ENCODE measurements at regions not wholly inside any gene's neighbourhood (a gene's known extent, or its start where the extent isn't known, plus 50 kb on each side); places are given as distances from the start of the nearest gene placed in this dataset.

GRCh38 chr14:38877744-38878388, 225.2 kb downstream of the SEC23A start:
- Mint-ChIP-seq H3K36me3 (ENCODE audit: insufficient read depth, unreplicated experiment) (no peaks in the 10 kb centered on the region), H3K27ac (ENCODE audit: low read depth, unreplicated experiment) (no peak overlapping the region), H3K27me3 (ENCODE audit: insufficient read depth, unreplicated experiment) (no peaks in the 10 kb centered on the region), H3K4me3 (ENCODE audit: unreplicated experiment) (no peak overlapping the region), H3K4me1 (ENCODE audit: insufficient read depth, unreplicated experiment) (no peaks in the 10 kb centered on the region), H3K9me3 (ENCODE audit: unreplicated experiment) (no peaks in the 10 kb centered on the region)
- ChIA-PET POLR2A (no interaction called here), CTCF (interaction anchor here (7.5 kb wide), 1 partner anchor 11 kb away, joined by 38 read pairs; no protein-coding TSS in a partner anchor)
- TF ChIP-seq, protein P1, sequence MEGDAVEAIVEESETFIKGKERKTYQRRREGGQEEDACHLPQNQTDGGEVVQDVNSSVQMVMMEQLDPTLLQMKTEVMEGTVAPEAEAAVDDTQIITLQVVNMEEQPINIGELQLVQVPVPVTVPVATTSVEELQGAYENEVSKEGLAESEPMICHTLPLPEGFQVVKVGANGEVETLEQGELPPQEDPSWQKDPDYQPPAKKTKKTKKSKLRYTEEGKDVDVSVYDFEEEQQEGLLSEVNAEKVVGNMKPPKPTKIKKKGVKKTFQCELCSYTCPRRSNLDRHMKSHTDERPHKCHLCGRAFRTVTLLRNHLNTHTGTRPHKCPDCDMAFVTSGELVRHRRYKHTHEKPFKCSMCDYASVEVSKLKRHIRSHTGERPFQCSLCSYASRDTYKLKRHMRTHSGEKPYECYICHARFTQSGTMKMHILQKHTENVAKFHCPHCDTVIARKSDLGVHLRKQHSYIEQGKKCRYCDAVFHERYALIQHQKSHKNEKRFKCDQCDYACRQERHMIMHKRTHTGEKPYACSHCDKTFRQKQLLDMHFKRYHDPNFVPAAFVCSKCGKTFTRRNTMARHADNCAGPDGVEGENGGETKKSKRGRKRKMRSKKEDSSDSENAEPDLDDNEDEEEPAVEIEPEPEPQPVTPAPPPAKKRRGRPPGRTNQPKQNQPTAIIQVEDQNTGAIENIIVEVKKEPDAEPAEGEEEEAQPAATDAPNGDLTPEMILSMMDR (IDR thresholded peaks at IDR 0.05; ENCODE audit: unreplicated experiment): no peak
- BruUV-seq (replicated peaks): no TSS peak
- intact Hi-C loops (cut with micrococcal nuclease): no loop called here
- no peak for DNase-seq (ENCODE audit: unreplicated experiment)

- Mint-ChIP-seq H3K27me3 (ENCODE audit: insufficient read depth, unreplicated experiment) (no peaks in the 10 kb centered on the region), H3K9me3 (ENCODE audit: unreplicated experiment) (no peaks in the 10 kb centered on the region), H3K36me3 (ENCODE audit: insufficient read depth, unreplicated experiment) (no peaks in the 10 kb centered on the region), H3K4me3 (ENCODE audit: unreplicated experiment) (no peak overlapping the region), H3K4me1 (ENCODE audit: insufficient read depth, unreplicated experiment) (no peaks in the 10 kb centered on the region), H3K27ac (ENCODE audit: low read depth, unreplicated experiment) (no peak overlapping the region)
- TF ChIP-seq, protein P1 (IDR thresholded peaks at IDR 0.05; ENCODE audit: unreplicated experiment): no peak
- POLR2A ChIA-PET: no interaction called here
- DNase-seq (ENCODE audit: unreplicated experiment): no peak
- CTCF ChIA-PET: interaction anchor here (0.6 to 1.2 kb wide), 2 partner anchors 9 to 432 kb away, joined by 3 to 5 read pairs; no protein-coding TSS in a partner anchor
- intact Hi-C loops (cut with micrococcal nuclease): no loop called here
- BruUV-seq (replicated peaks): no TSS peak
Measured at GRCh38 chr14:38874721-38875120, 228.3 kb downstream of the SEC23A start.

DNA sequence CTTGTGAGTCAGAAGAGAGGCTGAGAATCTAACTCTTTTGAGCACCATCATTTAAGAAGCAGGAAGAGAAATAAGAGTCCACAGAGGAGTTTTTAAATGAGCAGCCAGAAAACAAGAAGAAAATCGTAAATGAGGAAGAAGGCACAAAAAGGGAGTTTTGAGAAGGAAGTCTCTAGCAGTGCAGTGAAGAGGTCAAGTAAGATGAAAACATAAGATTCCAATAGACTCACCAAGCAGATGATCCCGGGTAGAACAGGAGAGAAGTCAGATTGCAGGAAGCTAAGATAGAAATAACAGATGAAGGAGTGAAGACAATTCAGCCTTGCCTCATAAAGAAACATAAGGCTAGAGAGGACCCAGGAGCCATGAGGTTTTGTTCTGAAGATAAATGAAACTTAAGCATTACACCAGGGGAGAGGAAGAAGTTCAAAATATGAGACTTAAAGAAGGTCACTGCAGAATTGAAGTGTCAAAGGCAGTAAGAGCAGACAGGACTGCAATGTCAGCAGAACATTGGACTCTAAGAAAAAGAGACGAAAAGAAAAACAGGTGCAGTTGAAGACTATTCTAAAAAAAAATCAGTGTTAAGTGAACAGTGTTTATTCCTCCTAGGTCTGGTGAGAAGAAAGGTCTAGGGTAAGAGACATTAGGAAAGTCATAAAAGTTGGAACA, 229.0 kb downstream of the SEC23A start:
- TF ChIP-seq, protein P1 (IDR thresholded peaks at IDR 0.05; ENCODE audit: unreplicated experiment): no peak
- Mint-ChIP-seq H3K27me3 (ENCODE audit: insufficient read depth, unreplicated experiment) (no peaks in the 10 kb centered on the region), H3K27ac (ENCODE audit: low read depth, unreplicated experiment) (no peak overlapping the region), H3K4me1 (ENCODE audit: insufficient read depth, unreplicated experiment) (no peaks in the 10 kb centered on the region), H3K9me3 (ENCODE audit: unreplicated experiment) (no peaks in the 10 kb centered on the region), H3K36me3 (ENCODE audit: insufficient read depth, unreplicated experiment) (no peaks in the 10 kb centered on the region), H3K4me3 (ENCODE audit: unreplicated experiment) (no peak overlapping the region)
- ChIA-PET POLR2A (no interaction called here), CTCF (interaction anchor here (0.6 kb wide), 1 partner anchor 918 kb away, joined by 6 read pairs; no protein-coding TSS in a partner anchor)
- intact Hi-C loops (cut with micrococcal nuclease): no loop called here
- BruUV-seq (replicated peaks): no TSS peak
- DNase-seq (ENCODE audit: unreplicated experiment): no peak

DNA sequence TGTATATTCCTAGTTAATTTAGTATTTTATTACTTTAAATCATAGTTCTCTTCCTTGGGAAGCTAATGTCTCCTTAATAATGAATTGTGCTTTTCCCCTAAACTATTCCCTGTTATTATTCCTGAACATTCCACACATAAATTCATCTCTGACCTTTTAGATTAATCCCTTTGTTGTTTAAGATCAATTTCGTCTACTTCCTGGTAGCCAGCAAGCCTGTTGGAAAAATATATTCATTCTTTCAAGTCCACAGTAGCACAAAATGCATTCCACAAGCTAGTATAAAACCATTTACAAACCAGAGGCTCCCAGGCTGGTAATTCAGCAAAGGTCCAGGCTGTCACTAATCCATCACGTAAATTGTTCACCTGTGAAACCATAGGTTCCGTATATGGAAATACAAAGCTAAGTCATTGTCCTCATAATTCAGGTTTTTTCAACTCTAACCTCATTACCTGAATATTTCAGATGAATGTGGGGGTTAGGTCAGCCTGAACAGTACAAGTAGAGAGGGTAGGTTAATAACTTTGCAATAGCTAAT, 232.7 kb downstream of the SEC23A start:
- Mint-ChIP-seq H3K27ac (ENCODE audit: low read depth, unreplicated experiment) (no peak overlapping the region), H3K9me3 (ENCODE audit: unreplicated experiment) (no peaks in the 10 kb centered on the region), H3K4me3 (ENCODE audit: unreplicated experiment) (no peak overlapping the region), H3K36me3 (ENCODE audit: insufficient read depth, unreplicated experiment) (no peaks in the 10 kb centered on the region), H3K27me3 (ENCODE audit: insufficient read depth, unreplicated experiment) (no peaks in the 10 kb centered on the region), H3K4me1 (ENCODE audit: insufficient read depth, unreplicated experiment) (no peaks in the 10 kb centered on the region)
- intact Hi-C loops (cut with micrococcal nuclease): no loop called here
- no peak for DNase-seq (ENCODE audit: unreplicated experiment)
- POLR2A ChIA-PET: no interaction called here
- TF ChIP-seq, protein P1 (IDR thresholded peaks at IDR 0.05; ENCODE audit: unreplicated experiment): no peak
- BruUV-seq (replicated peaks): no TSS peak
- CTCF ChIA-PET: interaction anchor here (0.6 to 8.0 kb wide), 4 partner anchors 145 to 965 kb away, joined by 4 to 148 read pairs (median 56); no protein-coding TSS in a partner anchor

Measured in MCF 10A (cell line).